RWPE1 (cell line): ENCODE measurements at regions not wholly inside any gene's neighbourhood (a gene's known extent, or its start where the extent isn't known, plus 50 kb on each side); places are given as distances from the start of the nearest gene placed in this dataset.
"Not testable (repeated sequence)": the region's sequence is repeated elsewhere in the genome, so short reads cannot be mapped to it uniquely, and the experiment has no call there.

Source experiments
- CTCF ChIA-PET: fragments of 350-600 bp; sonication (Branson Sonifier 250); formaldehyde crosslinking; extraction: SDS; loops from one replicate; lab custom pipeline; 2021; lab: Yijun Ruan, JAX
- POLR2A ChIA-PET: fragments of 400-600 bp; formaldehyde crosslinking; extraction: SDS; loops from one replicate; lab custom pipeline; 2020; ENCODE audit warnings: antibody characterized with exemption; ENCODE audit not compliant: low non-redundant PET; lab: Yijun Ruan, JAX
- DNase-seq: peaks from one replicate; pipeline ENCODE4 v3.0.0; 2012; ENCODE audit warnings: low spot score
- H3K27ac ChIP-seq: fragments of 450-650 bp; 2 replicates; pipeline ENCODE4 v1.5.1; 2017
- TF ChIP-seq, protein P1 (sequence below): fragments of 450-650 bp; conservative IDR thresholded peaks from 2 replicates; pipeline ENCODE4 v1.5.1; 2017; ENCODE audit warnings: low read depth, mild to moderate bottlenecking

- DNase-seq: no peak
- TF ChIP-seq, protein P1, sequence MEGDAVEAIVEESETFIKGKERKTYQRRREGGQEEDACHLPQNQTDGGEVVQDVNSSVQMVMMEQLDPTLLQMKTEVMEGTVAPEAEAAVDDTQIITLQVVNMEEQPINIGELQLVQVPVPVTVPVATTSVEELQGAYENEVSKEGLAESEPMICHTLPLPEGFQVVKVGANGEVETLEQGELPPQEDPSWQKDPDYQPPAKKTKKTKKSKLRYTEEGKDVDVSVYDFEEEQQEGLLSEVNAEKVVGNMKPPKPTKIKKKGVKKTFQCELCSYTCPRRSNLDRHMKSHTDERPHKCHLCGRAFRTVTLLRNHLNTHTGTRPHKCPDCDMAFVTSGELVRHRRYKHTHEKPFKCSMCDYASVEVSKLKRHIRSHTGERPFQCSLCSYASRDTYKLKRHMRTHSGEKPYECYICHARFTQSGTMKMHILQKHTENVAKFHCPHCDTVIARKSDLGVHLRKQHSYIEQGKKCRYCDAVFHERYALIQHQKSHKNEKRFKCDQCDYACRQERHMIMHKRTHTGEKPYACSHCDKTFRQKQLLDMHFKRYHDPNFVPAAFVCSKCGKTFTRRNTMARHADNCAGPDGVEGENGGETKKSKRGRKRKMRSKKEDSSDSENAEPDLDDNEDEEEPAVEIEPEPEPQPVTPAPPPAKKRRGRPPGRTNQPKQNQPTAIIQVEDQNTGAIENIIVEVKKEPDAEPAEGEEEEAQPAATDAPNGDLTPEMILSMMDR: no peak
- H3K27ac ChIP-seq: no peak overlapping the region
- CTCF ChIA-PET: no interaction called here
- POLR2A ChIA-PET: no interaction called here
Measured at GRCh38 chr14:52179141-52179790, 88.2 kb upstream of the PTGDR start.

- TF ChIP-seq, protein P1: no peak
- CTCF ChIA-PET: no interaction called here
- H3K27ac ChIP-seq: no peak overlapping the region
- POLR2A ChIA-PET: no interaction called here
- no peak for DNase-seq
Measured at GRCh38 chr14:52175982-52176502, 91.5 kb upstream of the PTGDR start.

GRCh38 chr14:52171932-52172331, 95.6 kb upstream of the PTGDR start:
- H3K27ac ChIP-seq, CTCF ChIA-PET, DNase-seq, POLR2A ChIA-PET: not testable (repeated sequence)

GRCh38 chr14:52166822-52167221, 98.0 kb upstream of the NID2 start:
- ChIA-PET CTCF (interaction anchor here (0.6 kb wide), 1 partner anchor 67 kb away, joined by 4 read pairs; no protein-coding TSS in a partner anchor), POLR2A (no interaction called here)
- DNase-seq: no peak
- no peak overlapping the region for H3K27ac ChIP-seq
- TF ChIP-seq, protein P1: no peak

- ChIA-PET POLR2A (no interaction called here), CTCF (no interaction called here)
Measured at GRCh38 chr14:52155651-52156213, 86.9 kb upstream of the NID2 start.

DNA sequence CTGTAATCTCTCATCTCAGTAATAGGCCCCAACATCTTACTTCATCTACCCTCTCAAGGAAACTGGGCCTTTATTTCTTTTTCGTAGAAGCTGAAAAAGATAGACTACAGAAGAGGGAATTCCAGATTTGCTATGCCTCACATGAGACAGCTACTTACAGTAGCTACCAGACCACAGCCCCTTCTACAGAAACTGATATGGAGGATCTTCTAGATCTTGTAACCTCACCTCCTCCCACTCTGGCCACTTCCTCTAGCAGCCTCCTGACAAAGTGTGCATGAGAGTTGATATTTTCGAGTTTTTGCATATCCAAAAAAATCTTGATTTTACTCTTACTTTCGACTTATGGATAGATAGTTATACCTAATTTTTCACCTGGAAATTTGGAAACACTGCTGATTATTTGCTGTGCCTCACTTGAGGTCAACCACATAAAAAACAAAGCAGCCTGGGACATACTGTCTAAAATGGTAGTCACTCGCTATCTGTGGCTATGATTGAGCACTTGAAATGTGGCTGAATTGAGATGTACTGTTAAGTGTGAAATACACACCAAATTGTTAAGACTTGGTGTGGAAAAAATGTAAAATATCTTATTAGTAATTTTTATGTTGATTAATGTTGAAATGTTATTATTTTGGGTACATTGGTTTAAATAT, 86.3 kb upstream of the NID2 start:
- DNase-seq: no peak
- ChIA-PET POLR2A (no interaction called here), CTCF (interaction anchor here (0.7 kb wide), 1 partner anchor 120 kb away, joined by 3 read pairs; no protein-coding TSS in a partner anchor)
- no peak overlapping the region for H3K27ac ChIP-seq
- TF ChIP-seq, protein P1: no peak

More at GRCh38 chr14:52155651-52156213, 86.9 kb upstream of the NID2 start:
- TF ChIP-seq, protein P1: no peak
- DNase-seq: no peak
- H3K27ac ChIP-seq: no peak overlapping the region
